Left lung (tissue), 4 donors: ENCODE measurements at regions not wholly inside any gene's neighbourhood (a gene's known extent, or its start where the extent isn't known, plus 50 kb on each side); places are given as distances from the start of the nearest gene placed in this dataset.
"Not testable (repeated sequence)": the region's sequence is repeated elsewhere in the genome, so short reads cannot be mapped to it uniquely, and the experiment has no call there.

Source experiments
- ATAC-seq: fragments of 200-7000 bp; cut with Tn5 transposase; one replicate; pipeline ENCODE4 v1.9.1; 2020; ENCODE audit warnings: moderate library complexity
- DNase-seq, 4 donors: peaks; one replicate each; pipeline ENCODE4 v3.0.0-alpha.2; 2013 to 2020
- H3K27ac ChIP-seq, 2 donors: fragments of 200-600 bp; sonication (generic) in 1 of 2; one replicate each; pipeline versions ENCODE4 v1.5.0 to v1.8.0; 2020 to 2021
- H3K27me3 ChIP-seq, 2 donors: fragments of 200-600 bp; sonication (generic) in 1 of 2; one replicate each; pipeline versions ENCODE4 v1.5.0 to v1.8.0; 2020 to 2021
- H3K36me3 ChIP-seq, 2 donors: fragments of 200-600 bp; sonication (generic) in 1 of 2; one replicate each; pipeline versions ENCODE4 v1.5.0 to v1.8.0; 2020 to 2021
- H3K4me1 ChIP-seq, 2 donors: fragments of 200-600 bp; one replicate each; pipeline ENCODE4 v1.8.0; 2021
- H3K4me3 ChIP-seq, 2 donors: fragments of 200-600 bp; sonication (generic) in 1 of 2; one replicate each; pipeline versions ENCODE4 v1.5.0 to v1.8.0; 2020 to 2021; ENCODE audit warnings: mild to moderate bottlenecking in 1 of 2
- H3K9me3 ChIP-seq, 2 donors: fragments of 200-600 bp; sonication (generic) in 1 of 2; one replicate each; pipeline versions ENCODE4 v1.5.0 to v1.8.0; 2020 to 2021
- CTCF ChIP-seq, 2 donors: fragments of 200-600 bp; sonication (generic) in 1 of 2; IDR thresholded peaks; one replicate each; pipeline versions ENCODE4 v1.5.0 to v1.8.0; 2021; ENCODE audit warnings: antibody characterized with exemption in 2 of 2
- intact Hi-C, 2 donors: fragments of 100-400 bp; cut with DNase I; formaldehyde crosslinking; loops; one replicate each; pipeline versions ENCODE4 v1.11.2 to v1.14.2; 2022
- donor health status: DM: no; HTN: yes; CAD: no.
- donor health status: DM: no; HTN: no; CAD: no.

GRCh38 chr4:177190995-177191580, 118.6 kb upstream of the NEIL3 start:
- Histone ChIP-seq H3K27me3 (no peaks in the 10 kb centered on the region), H3K9me3 (no peaks in the 10 kb centered on the region), H3K36me3 (no peaks in the 10 kb centered on the region), H3K4me3 (no peak overlapping the region), H3K27ac (no peak overlapping the region), H3K4me1 (no peaks in the 10 kb centered on the region)
- intact Hi-C loops: no loop called here
- no peak for ATAC-seq
- no peak for TF ChIP-seq CTCF (IDR thresholded peaks at IDR 0.05)
- DNase-seq: no peak

GRCh38 chr4:177191586-177191985, 118.1 kb upstream of the NEIL3 start:
- H3K9me3 ChIP-seq: no peaks in the 10 kb centered on the region
- H3K4me1 ChIP-seq: no peaks in the 10 kb centered on the region
- no peaks in the 10 kb centered on the region for H3K36me3 ChIP-seq
- H3K27ac ChIP-seq: no peak overlapping the region
- DNase-seq (no peak), ATAC-seq (no peak)
- TF ChIP-seq CTCF (IDR thresholded peaks at IDR 0.05): no peak
- intact Hi-C loops: no loop called here
- H3K27me3 ChIP-seq: no peaks in the 10 kb centered on the region
- no peak overlapping the region for H3K4me3 ChIP-seq

- Histone ChIP-seq H3K27ac (no peak overlapping the region), H3K4me1 (no peaks in the 10 kb centered on the region), H3K36me3 (no peaks in the 10 kb centered on the region), H3K4me3 (no peak overlapping the region), H3K27me3 (no peaks in the 10 kb centered on the region), H3K9me3 (peaks cover 0 to 3% of the 10 kb centered on the region in 2 donors)
- intact Hi-C loops: no loop called here
- ATAC-seq (no peak), DNase-seq (no peak)
- TF ChIP-seq CTCF (IDR thresholded peaks at IDR 0.05): no peak
These were observed 117.7 kb upstream of the NEIL3 start for GRCh38 chr4:177191991-177192390.

- H3K27ac ChIP-seq, H3K9me3 ChIP-seq, ATAC-seq, H3K36me3 ChIP-seq, H3K4me3 ChIP-seq, intact Hi-C loops, H3K27me3 ChIP-seq, H3K4me1 ChIP-seq: not testable (repeated sequence)
- peak in 1 of 4 donors; percentile 54 for DNase-seq
These were observed 116.5 kb upstream of the NEIL3 start for GRCh38 chr4:177193024-177193715.

- Histone ChIP-seq H3K4me1 (no peaks in the 10 kb centered on the region), H3K9me3 (peaks cover 0 to 5% of the 10 kb centered on the region in 2 donors), H3K4me3 (no peak overlapping the region), H3K27me3 (no peaks in the 10 kb centered on the region), H3K36me3 (no peaks in the 10 kb centered on the region), H3K27ac (no peak overlapping the region)
- ATAC-seq: no peak
- TF ChIP-seq CTCF (IDR thresholded peaks at IDR 0.05): no peak
- intact Hi-C loops: no loop called here
- DNase-seq: no peak
These were observed 114.8 kb upstream of the NEIL3 start for GRCh38 chr4:177194906-177195305.

GRCh38 chr4:177196615-177197014, 113.1 kb upstream of the NEIL3 start:
- ATAC-seq (no peak), DNase-seq (no peak)
- peaks cover 0 to 5% of the 10 kb centered on the region in 2 donors for H3K9me3 ChIP-seq
- TF ChIP-seq CTCF (IDR thresholded peaks at IDR 0.05): no peak
- H3K4me3 ChIP-seq: no peak overlapping the region
- no peaks in the 10 kb centered on the region for H3K36me3 ChIP-seq
- intact Hi-C loops: no loop called here
- no peak overlapping the region for H3K27ac ChIP-seq
- no peaks in the 10 kb centered on the region for H3K4me1 ChIP-seq
- H3K27me3 ChIP-seq: no peaks in the 10 kb centered on the region
